SU-DHL-6 (cell line): ENCODE measurements at regions not wholly inside any gene's neighbourhood (a gene's known extent, or its start where the extent isn't known, plus 50 kb on each side); places are given as distances from the start of the nearest gene placed in this dataset.

Experiments used
- CTCF ChIP-seq: fragments of 200-600 bp; sonication (generic); IDR thresholded peaks from one replicate; pipeline ENCODE4 v1.5.1; 2017; ENCODE audit warnings: antibody characterized with exemption, mild to moderate bottlenecking, low read length, moderate library complexity; ENCODE audit not compliant: insufficient read depth, poor library complexity, severe bottlenecking
- EZH2phosphoT487 ChIP-seq: fragments of 200-600 bp; sonication (generic), shearing (Covaris generic); conservative IDR thresholded peaks from 2 replicates; pipeline ENCODE4 v1.6.1; 2018; ENCODE audit warnings: mild to moderate bottlenecking, antibody characterized with exemption, low read length, moderate library complexity, mixed read lengths

- no peak for TF ChIP-seq CTCF
- TF ChIP-seq EZH2phosphoT487: no peak
Observed at GRCh38 chr3:18483226-18483625, 58.1 kb upstream of the SATB1 start.
